Trophoblast cell (in vitro differentiated cells and primary cell): ENCODE measurements at regions not wholly inside any gene's neighbourhood (a gene's known extent, or its start where the extent isn't known, plus 50 kb on each side); places are given as distances from the start of the nearest gene placed in this dataset.
A peak's percentile ranks its signal among the peaks of the same experiment; 100 is the strongest.
"Not testable (repeated sequence)": the region's sequence is repeated elsewhere in the genome, so short reads cannot be mapped to it uniquely, and the experiment has no call there.

Experiments
- DNase-seq, 2 donors: peaks; one replicate each; pipeline ENCODE4 v3.0.0-alpha.2; 2016
- H2AFZ ChIP-seq: 2 replicates; pipeline ENCODE4 v1.6.1; 2013; ENCODE audit warnings: low read length, moderate library complexity, mild to moderate bottlenecking; ENCODE audit not compliant: insufficient read depth, poor library complexity
- H2AK5ac ChIP-seq: 2 replicates; pipeline ENCODE4 v1.6.1; 2013; ENCODE audit warnings: mild to moderate bottlenecking, low read length
- H2BK120ac ChIP-seq: 2 replicates; pipeline ENCODE4 v1.6.1; 2013; ENCODE audit warnings: low read length, mild to moderate bottlenecking, moderate library complexity; ENCODE audit not compliant: insufficient read depth, poor library complexity
- H2BK12ac ChIP-seq: 2 replicates; pipeline ENCODE4 v1.6.1; 2013; ENCODE audit warnings: mild to moderate bottlenecking, low read length, moderate library complexity
- H2BK5ac ChIP-seq: 2 replicates; pipeline ENCODE4 v1.6.1; 2013; ENCODE audit warnings: low read length, low read depth, moderate library complexity, mild to moderate bottlenecking; ENCODE audit not compliant: poor library complexity
- H3K14ac ChIP-seq: 2 replicates; pipeline ENCODE4 v1.6.1; 2013; ENCODE audit warnings: mild to moderate bottlenecking, low read length
- H3K18ac ChIP-seq: 2 replicates; pipeline ENCODE4 v1.6.1; 2013; ENCODE audit warnings: mild to moderate bottlenecking, low read length
- H3K23ac ChIP-seq: 2 replicates; pipeline ENCODE4 v1.6.1; 2013; ENCODE audit warnings: low read length
- H3K27ac ChIP-seq: 2 replicates; pipeline ENCODE4 v1.5.1; 2013; ENCODE audit warnings: low read depth, mild to moderate bottlenecking, inconsistent platforms, low read length, moderate library complexity
- H3K27me3 ChIP-seq: 2 replicates; pipeline ENCODE4 v1.6.1; 2013; ENCODE audit warnings: inconsistent platforms, mild to moderate bottlenecking, low read length, moderate library complexity; ENCODE audit not compliant: insufficient read depth
- H3K36me3 ChIP-seq, 2 experiments: 1 replicate in 1 of 2; 2 replicates in 1 of 2; pipeline ENCODE4 v1.6.1; 2013; ENCODE audit warnings: low read length in 2 of 2, mild to moderate bottlenecking in 2 of 2, moderate library complexity in 1 of 2; ENCODE audit not compliant: insufficient read depth in 2 of 2, control insufficient read depth in 1 of 2
- H3K4ac ChIP-seq: 2 replicates; pipeline ENCODE4 v1.6.1; 2013; ENCODE audit warnings: low read depth, mild to moderate bottlenecking, low read length, moderate library complexity
- H3K4me1 ChIP-seq, 2 experiments: 1 replicate in 1 of 2; 2 replicates in 1 of 2; pipeline ENCODE4 v1.6.1; 2013; ENCODE audit warnings: low read length in 2 of 2, mild to moderate bottlenecking in 2 of 2, moderate library complexity in 1 of 2; ENCODE audit not compliant: insufficient read depth in 2 of 2, control insufficient read depth in 1 of 2
- H3K4me2 ChIP-seq: 2 replicates; pipeline ENCODE4 v1.6.1; 2013; ENCODE audit warnings: inconsistent platforms, mild to moderate bottlenecking, low read length, moderate library complexity
- H3K4me3 ChIP-seq: 2 replicates; pipeline ENCODE4 v1.5.1; 2013; ENCODE audit warnings: mild to moderate bottlenecking, low read depth, low read length, inconsistent platforms
- H3K79me1 ChIP-seq: one replicate; pipeline ENCODE4 v1.6.1; 2013; ENCODE audit warnings: low read length
- H3K79me2 ChIP-seq: 2 replicates; pipeline ENCODE4 v1.6.1; 2013; ENCODE audit warnings: low read length, mild to moderate bottlenecking; ENCODE audit not compliant: control insufficient read depth, insufficient read depth, poor library complexity
- H3K9ac ChIP-seq: 2 replicates; pipeline ENCODE4 v1.6.1; 2013; ENCODE audit warnings: mild to moderate bottlenecking, low read length
- H3K9me3 ChIP-seq: 2 replicates; pipeline ENCODE4 v1.6.1; 2013; ENCODE audit warnings: low read depth, mild to moderate bottlenecking, control low read depth, inconsistent platforms, low read length; ENCODE audit not compliant: insufficient read depth
- H4K12ac ChIP-seq: 2 replicates; pipeline ENCODE4 v1.6.1; 2013; ENCODE audit warnings: low read depth, mild to moderate bottlenecking, low read length, moderate library complexity
- H4K8ac ChIP-seq: 2 replicates; pipeline ENCODE4 v1.6.1; 2013; ENCODE audit warnings: low read depth, mild to moderate bottlenecking, low read length, moderate library complexity
- H4K91ac ChIP-seq: one replicate; pipeline ENCODE4 v1.6.1; 2013; ENCODE audit warnings: low read depth, mild to moderate bottlenecking, low read length, moderate library complexity
- WGBS: extraction: QIAGEN DNeasy Blood & Tissue Kit; methylation state at CpG from one replicate; pipeline ENCODE4 v1.1.7; 2013; ENCODE audit warnings: missing lambda C conversion rate; ENCODE audit not compliant: insufficient read length, insufficient coverage; ENCODE audit errors: extremely low coverage; 5-methylcytosine and 5-hydroxymethylcytosine counted together

DNA sequence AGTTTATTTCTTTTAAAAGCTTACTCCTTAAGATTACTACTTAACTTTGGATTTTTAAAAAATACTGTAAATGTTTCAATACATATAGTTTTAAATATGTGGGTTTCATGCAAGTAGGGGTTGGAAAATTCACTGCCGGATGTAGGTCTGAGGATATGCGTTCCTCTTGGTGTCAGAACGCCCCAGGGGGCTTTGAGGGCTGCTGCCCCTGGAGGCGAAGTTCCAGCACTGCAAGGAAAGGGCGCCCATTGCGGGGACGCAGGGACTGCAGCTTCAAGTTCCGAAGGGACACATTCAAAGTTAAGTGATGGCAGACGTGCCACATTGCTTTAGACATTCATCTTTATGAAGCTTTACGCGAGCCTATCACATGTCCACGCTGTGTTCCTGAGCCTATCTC is 152.9 kb downstream of the SOD2 start:
- H3K9ac ChIP-seq: no peak overlapping the region
- no peak overlapping the region for H3K27ac ChIP-seq
- H3K23ac ChIP-seq: no peak overlapping the region
- no peak overlapping the region for H3K4ac ChIP-seq
- no peak overlapping the region for H3K14ac ChIP-seq
- H3K9me3 ChIP-seq: no peaks in the 10 kb centered on the region
- no peak overlapping the region for H2AFZ ChIP-seq
- H3K79me2 ChIP-seq: no peaks in the 10 kb centered on the region
- no peak overlapping the region for H3K4me2 ChIP-seq
- H3K18ac ChIP-seq: no peak overlapping the region
- no peaks in the 10 kb centered on the region for H3K36me3 ChIP-seq
- no peak overlapping the region for H4K91ac ChIP-seq
- no peak overlapping the region for H2BK5ac ChIP-seq
- no peaks in the 10 kb centered on the region for H3K4me1 ChIP-seq
- H3K79me1 ChIP-seq: no peaks in the 10 kb centered on the region
- H4K8ac ChIP-seq: no peak overlapping the region
- DNase-seq: peak in 1 of 2 donors; percentile 25
- H2AK5ac ChIP-seq: no peak overlapping the region
- H4K12ac ChIP-seq: no peak overlapping the region
- H2BK120ac ChIP-seq: no peak overlapping the region
- no peak overlapping the region for H3K4me3 ChIP-seq
- no peak overlapping the region for H2BK12ac ChIP-seq
- WGBS: no CpG with 5 or more reads among the region's 12 CpGs
- H3K27me3 ChIP-seq: no peaks in the 10 kb centered on the region

DNA sequence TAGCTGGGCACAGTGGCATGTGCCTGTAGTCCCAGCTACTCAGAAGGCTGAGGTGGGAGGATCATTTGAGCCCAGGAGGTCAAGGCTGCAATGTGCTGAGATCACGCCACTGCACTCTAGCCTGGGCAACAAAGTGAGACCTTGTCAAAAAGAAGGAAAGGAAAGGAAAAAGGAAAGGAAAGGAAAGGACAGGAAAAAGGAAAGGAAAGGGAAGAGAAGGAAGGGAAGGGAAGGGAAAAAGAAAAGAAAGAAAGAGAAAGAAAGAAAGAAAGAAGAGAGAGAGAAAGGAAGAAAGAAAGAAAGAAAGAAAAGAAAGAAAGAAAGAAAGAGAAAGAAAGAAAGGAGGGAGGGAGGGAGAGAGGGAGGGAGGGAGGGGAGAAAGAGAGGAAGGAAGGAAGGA is 155.0 kb downstream of the SOD2 start:
- not testable (repeated sequence) for H3K4me2 ChIP-seq, H2BK5ac ChIP-seq, H3K27me3 ChIP-seq, H4K8ac ChIP-seq, H2AK5ac ChIP-seq, H3K23ac ChIP-seq, H2AFZ ChIP-seq, H3K18ac ChIP-seq, H2BK12ac ChIP-seq, H3K14ac ChIP-seq, H3K9ac ChIP-seq, H4K91ac ChIP-seq, DNase-seq, H3K4me1 ChIP-seq, H3K27ac ChIP-seq, H3K4me3 ChIP-seq, H4K12ac ChIP-seq, H3K36me3 ChIP-seq, H3K9me3 ChIP-seq, H3K4ac ChIP-seq, H3K79me1 ChIP-seq, H3K79me2 ChIP-seq, H2BK120ac ChIP-seq
- no CpG with 5 or more reads among the region's 1 CpG for WGBS

DNA sequence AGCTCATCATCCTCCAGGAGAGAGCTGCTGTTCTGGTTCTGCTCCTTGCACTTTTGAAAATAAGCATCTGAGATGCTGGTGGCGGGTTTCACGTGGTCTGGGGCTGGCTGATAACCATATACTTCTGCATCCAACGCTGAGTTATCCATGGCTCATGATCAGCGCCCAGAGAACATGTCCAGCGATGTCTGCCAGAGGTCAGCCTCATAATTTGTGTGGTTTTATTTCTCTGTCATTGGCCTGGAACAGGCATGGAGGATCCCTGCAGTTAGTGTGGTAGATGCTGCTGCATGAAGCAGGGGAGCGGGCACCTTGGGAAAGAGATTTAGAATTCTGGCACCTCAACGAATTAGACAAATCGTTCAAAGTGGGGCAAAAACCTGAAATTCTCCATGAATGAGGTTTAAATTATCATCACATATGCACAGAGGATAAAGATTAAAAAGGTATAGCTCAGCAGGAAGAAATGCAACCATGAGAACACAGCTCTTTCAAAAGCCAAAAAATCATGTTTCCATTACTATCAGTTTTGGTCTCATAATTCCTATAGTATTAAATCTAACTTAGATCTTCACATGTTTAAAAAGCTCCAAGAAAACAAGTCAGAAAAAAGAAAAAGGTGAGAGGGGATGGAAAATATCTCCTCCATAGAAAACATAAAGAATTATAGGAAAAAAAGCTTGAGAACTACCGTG is 157.2 kb downstream of the SOD2 start:
- Histone ChIP-seq H3K4me3 (no peak overlapping the region), H2BK5ac (no peak overlapping the region), H3K4me2 (no peak overlapping the region), H3K23ac (no peak overlapping the region), H3K27me3 (no peaks in the 10 kb centered on the region), H3K14ac (no peak overlapping the region), H4K91ac (no peak overlapping the region), H3K18ac (no peak overlapping the region), H3K27ac (no peak overlapping the region), H3K36me3 (no peaks in the 10 kb centered on the region), H3K9ac (no peak overlapping the region), H4K12ac (no peak overlapping the region), H3K79me2 (no peaks in the 10 kb centered on the region), H3K9me3 (peaks cover 3% of the 10 kb centered on the region), H2AFZ (no peak overlapping the region), H2BK120ac (no peak overlapping the region), H3K79me1 (no peaks in the 10 kb centered on the region), H4K8ac (no peak overlapping the region), H2BK12ac (no peak overlapping the region), H3K4ac (no peak overlapping the region), H2AK5ac (no peak overlapping the region), H3K4me1 (no peaks in the 10 kb centered on the region)
- no peak for DNase-seq
- WGBS: no CpG with 5 or more reads among the region's 9 CpGs

DNA sequence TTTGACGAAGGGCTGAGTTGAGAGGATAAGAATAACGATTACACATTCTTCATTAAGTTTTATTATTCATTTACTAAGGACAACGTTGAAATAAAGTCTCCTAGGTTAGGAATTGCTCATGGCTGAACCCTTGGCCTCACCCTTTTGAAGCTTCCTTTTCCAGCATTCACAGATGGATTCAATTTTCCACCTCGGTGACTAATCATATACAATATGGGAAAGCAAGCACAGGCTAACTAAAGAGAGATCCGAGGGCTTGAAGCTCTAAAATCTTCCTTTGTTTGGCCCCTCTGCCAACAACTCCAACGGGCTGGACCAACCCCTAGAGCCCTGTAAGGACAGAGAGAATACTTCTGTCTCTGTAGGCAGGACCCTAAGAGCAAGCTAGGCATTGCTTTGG is 159.5 kb downstream of the SOD2 start:
- Histone ChIP-seq H3K36me3 (no peaks in the 10 kb centered on the region), H3K18ac (no peak overlapping the region), H4K8ac (no peak overlapping the region), H4K91ac (no peak overlapping the region), H3K4me2 (no peak overlapping the region), H3K27me3 (no peaks in the 10 kb centered on the region), H3K9ac (no peak overlapping the region), H3K4ac (no peak overlapping the region), H3K79me2 (no peaks in the 10 kb centered on the region), H3K9me3 (peaks cover 4% of the 10 kb centered on the region), H2BK12ac (no peak overlapping the region), H2AK5ac (no peak overlapping the region), H2BK120ac (no peak overlapping the region), H3K23ac (no peak overlapping the region), H4K12ac (no peak overlapping the region), H3K79me1 (no peaks in the 10 kb centered on the region), H2AFZ (no peak overlapping the region), H3K14ac (no peak overlapping the region), H3K4me1 (no peaks in the 10 kb centered on the region), H3K4me3 (no peak overlapping the region), H3K27ac (no peak overlapping the region), H2BK5ac (no peak overlapping the region)
- no peak for DNase-seq
- WGBS: no CpG with 5 or more reads among the region's 6 CpGs
